GM19239 (cell line): ENCODE measurements at regions not wholly inside any gene's neighbourhood (a gene's known extent, or its start where the extent isn't known, plus 50 kb on each side); places are given as distances from the start of the nearest gene placed in this dataset.

ENCODE experiments used
- DNase-seq: peaks from one replicate; pipeline ENCODE4 v3.0.0; 2011; ENCODE audit warnings: low spot score; ENCODE audit not compliant: insufficient read length
- FAIRE-seq: peaks from 2 replicates; lab custom pipeline; 2011; peaks lifted over from hg19 to GRCh38; lab: Jason Lieb, UNC

DNA sequence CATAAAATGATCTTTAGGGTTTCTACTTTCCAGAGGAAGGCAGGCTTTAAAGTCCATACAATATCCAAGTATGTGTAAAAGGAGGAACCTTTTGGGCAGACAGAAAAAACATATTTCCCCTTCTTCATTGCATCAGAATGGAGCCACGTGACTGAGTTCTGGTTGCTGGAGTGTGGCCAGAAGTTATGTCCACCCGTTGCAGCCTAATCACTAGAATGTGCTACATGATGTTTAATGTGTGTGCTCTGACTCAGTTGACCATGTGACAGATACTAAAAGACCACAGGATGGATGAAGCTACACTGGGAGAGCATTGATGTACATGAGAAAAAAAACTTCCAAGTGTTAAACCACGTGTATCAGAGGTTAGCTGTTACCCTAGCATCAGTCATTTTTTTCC is 460.9 kb downstream of the RIT2 start:
- no peak for DNase-seq
- FAIRE-seq, result no peak

GRCh38 chr18:42657551-42657950 is 457.9 kb downstream of the RIT2 start:
- FAIRE-seq (no peak), DNase-seq (no peak)

- FAIRE-seq, result no peak
- DNase-seq, result no peak
Observed at GRCh38 chr18:42658171-42658570, 457.3 kb downstream of the RIT2 start.

DNA sequence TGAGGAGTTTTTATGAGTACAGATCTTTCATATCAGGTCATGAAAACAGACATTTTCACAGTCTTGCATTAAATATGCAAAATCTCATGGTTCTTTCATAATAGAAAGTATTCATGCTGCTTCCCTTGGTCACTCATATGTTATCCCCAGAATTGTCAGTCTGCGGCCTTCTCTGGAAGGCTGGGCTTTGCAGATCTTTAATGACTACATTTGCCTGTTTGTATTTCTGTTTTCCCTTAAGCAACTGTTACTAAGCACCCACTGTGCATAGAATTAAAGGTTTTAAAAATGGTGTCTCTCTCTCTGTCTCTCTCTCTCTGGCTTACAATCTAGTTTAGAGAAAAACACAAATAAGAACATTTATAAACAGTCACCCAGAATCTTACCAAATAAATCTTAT is 456.3 kb downstream of the RIT2 start:
- DNase-seq (no peak), FAIRE-seq (no peak)

- no peak for DNase-seq
- no peak for FAIRE-seq
Observed at GRCh38 chr18:42670860-42671259, 444.6 kb downstream of the RIT2 start.

DNA sequence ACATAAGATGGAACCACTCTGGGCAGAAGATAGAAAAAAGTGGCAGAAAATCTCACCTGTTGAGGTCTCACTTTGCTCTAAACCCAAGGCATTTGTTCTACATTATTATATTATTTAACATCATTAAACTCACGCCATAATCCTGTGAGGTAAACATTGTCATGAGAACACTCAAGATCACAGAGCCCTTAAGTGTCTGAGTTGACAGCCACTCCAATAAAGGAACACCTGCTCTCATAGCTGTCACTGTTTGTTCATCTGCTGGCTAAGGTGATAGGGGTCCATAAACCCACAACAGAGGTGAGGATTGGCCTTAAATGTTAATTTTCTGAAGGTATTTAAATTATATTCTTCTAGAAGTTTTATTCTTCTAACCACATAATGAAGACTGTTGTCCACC is 439.7 kb downstream of the RIT2 start:
- FAIRE-seq (no peak), DNase-seq (no peak)

GRCh38 chr18:42683094-42683493 is 432.4 kb downstream of the RIT2 start:
- DNase-seq (no peak), FAIRE-seq (no peak)

DNA sequence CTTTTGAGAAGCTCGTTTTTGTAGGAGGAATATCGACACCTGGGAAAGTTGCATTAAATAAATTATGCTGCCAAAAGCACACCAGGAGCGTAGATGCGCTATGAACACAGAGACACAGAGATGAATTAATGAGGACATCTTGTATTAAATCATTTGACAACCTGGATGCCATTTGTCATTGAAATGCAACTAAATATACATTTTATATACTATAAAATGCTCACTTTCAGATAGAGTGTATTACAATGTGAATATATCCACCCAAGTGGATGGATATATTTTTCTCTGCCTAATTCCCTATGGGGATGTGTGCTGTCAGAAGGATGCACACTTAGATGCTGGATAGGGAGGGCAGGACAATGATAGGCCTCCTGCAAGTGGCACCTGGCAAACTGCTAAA is 426.2 kb downstream of the RIT2 start:
- no peak for DNase-seq
- no peak for FAIRE-seq
